Mesodermal cell (in vitro differentiated cells): ENCODE measurements at regions not wholly inside any gene's neighbourhood (a gene's known extent, or its start where the extent isn't known, plus 50 kb on each side); places are given as distances from the start of the nearest gene placed in this dataset.
"Not testable (repeated sequence)": the region's sequence is repeated elsewhere in the genome, so short reads cannot be mapped to it uniquely, and the experiment has no call there.

Experiments used
- H3K27ac ChIP-seq: 2 replicates; pipeline ENCODE4 v1.7.0; 2013; ENCODE audit warnings: mild to moderate bottlenecking, low read depth, low read length, moderate library complexity; ENCODE audit not compliant: severe bottlenecking
- H3K36me3 ChIP-seq: 2 replicates; pipeline ENCODE4 v1.7.1; 2013; ENCODE audit warnings: mild to moderate bottlenecking, low read length, moderate library complexity; ENCODE audit not compliant: control insufficient read depth, insufficient read depth
- H3K4me1 ChIP-seq: one replicate; pipeline ENCODE4 v1.7.1; 2013; ENCODE audit warnings: mild to moderate bottlenecking, low read length; ENCODE audit not compliant: insufficient read depth, control insufficient read depth, poor library complexity, severe bottlenecking
- H3K4me3 ChIP-seq: 2 replicates; pipeline ENCODE4 v1.7.0; 2013; ENCODE audit warnings: low read length, control low read depth, mild to moderate bottlenecking; ENCODE audit not compliant: insufficient read depth, poor library complexity, severe bottlenecking; ENCODE audit errors: extremely low read depth
- H3K9me3 ChIP-seq: 2 replicates; pipeline ENCODE4 v1.7.1; 2013; ENCODE audit warnings: mild to moderate bottlenecking, low read length, moderate library complexity; ENCODE audit not compliant: control insufficient read depth
- WGBS, 2 experiments: methylation state at CpG; one replicate each; pipeline ENCODE4 v1.1.5; 2013; ENCODE audit warnings: missing lambda C conversion rate in 2 of 2; ENCODE audit not compliant: insufficient coverage in 2 of 2; 5-methylcytosine and 5-hydroxymethylcytosine counted together

DNA sequence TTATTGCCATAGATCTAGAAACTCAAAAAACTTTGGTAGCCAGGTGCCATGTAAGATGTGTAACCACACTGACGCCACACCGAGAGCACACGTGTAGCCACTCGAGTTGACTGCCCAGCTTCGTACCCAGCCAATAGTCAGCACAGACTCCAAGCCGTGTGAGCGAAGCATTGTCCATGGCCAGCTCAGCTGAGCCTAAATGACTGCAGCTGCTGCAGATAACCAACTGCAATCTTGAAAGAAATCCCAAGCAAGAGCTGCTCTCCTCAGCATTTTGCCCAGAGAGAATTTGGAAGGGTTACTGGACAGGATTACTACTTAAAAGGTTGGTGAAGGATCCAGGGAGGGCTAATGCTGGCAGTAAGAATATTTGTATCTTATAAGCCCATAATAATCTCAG is 193.0 kb upstream of the THRB start:
- 92 to 96% methylated on average over 7 of the region's 7 CpGs for WGBS, 2 experiments
- Histone ChIP-seq H3K27ac (no peak overlapping the region), H3K9me3 (no peaks in the 10 kb centered on the region), H3K4me1 (peaks cover 10% of the 10 kb centered on the region), H3K4me3 (no peak overlapping the region), H3K36me3 (no peaks in the 10 kb centered on the region)

DNA sequence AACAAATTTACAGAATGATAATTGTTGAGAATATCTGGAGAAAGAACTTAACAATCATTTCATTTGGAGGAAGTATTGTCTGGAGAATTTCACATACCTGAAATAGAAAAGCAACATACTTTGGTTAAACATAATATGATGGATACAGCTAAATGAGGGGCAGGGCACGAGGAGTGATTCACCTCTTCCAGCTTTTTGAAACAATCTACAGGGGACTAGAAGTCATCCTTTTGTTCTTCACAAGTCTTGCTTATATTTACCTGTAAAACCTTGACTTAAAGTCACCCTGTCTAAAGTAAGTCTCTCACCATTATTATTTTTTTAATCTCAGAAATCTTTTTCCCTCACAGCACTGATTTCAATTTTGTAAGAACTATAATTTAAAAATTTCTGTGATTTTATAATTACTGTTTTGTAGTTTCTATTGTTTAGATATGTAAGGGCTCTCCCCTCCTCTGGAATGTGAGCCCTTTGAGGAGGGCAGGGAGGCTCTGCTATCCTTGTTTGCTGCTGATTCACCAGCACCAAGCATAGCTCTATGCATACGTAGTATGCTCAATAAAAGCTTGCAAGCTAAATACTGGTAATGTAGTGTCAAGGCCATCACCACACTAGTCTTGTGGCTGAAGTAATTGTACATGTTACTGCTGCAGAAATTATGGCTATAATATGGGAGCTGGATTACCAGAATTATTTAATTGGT is 193.9 kb upstream of the THRB start:
- Histone ChIP-seq H3K4me1 (peaks cover 10% of the 10 kb centered on the region), H3K36me3 (no peaks in the 10 kb centered on the region), H3K27ac (no peak overlapping the region), H3K4me3 (no peak overlapping the region), H3K9me3 (no peaks in the 10 kb centered on the region)
- 20% methylated on average over 1 of the region's 2 CpGs; no CpG with 5 or more reads in 1 of the 2 experiments for WGBS, 2 experiments

DNA sequence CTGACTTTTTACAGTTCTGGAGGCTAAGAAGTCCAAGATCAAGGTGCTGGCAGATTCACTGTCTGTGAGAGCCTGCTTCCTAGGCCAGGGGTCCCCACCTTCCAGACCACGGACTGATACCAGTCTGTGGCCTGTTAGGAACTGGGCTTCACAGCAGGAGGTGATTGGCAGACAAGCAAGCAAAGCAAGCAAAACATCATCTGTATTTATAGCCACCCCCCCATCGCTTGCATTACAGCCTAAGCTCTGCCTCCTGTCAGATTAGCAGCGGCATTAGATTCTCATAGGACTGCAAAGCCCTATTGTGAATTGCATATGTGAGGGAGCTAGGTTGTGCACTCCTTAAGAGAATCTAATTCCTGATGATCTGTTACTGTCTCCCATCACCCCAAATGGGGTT is 194.7 kb upstream of the THRB start:
- Histone ChIP-seq H3K9me3 (no peaks in the 10 kb centered on the region), H3K27ac (no peak overlapping the region)
- 33 to 79% methylated on average over 1 to 3 of the region's 3 CpGs for WGBS, 2 experiments

DNA sequence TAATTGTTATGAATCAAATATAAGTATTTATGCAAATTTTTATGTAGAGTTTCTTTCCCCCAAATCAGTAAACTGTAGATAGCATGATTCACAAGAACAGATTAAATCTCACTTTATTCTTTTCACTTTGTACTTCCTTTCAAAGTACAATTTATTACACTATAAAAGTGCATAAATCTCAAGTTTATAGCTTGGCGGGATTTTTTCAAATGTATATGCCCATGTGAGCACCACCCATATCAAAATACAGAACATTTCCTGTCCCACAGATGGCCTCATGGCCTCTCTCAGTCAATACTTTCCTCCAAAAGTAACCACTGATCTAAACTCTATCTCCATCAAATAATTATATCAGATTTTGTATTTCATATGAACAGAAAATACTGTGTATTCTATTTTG is 196.1 kb upstream of the THRB start:
- Histone ChIP-seq H3K9me3 (no peaks in the 10 kb centered on the region), H3K4me1 (peaks cover 5% of the 10 kb centered on the region), H3K36me3 (no peaks in the 10 kb centered on the region), H3K27ac (no peak overlapping the region), H3K4me3 (no peak overlapping the region)
- 100% methylated on average over 1 of the region's 1 CpG for WGBS, 2 experiments

More for the DNA sequence above, 194.7 kb upstream of the THRB start:
- no peaks in the 10 kb centered on the region for H3K36me3 ChIP-seq
- H3K4me3 ChIP-seq: no peak overlapping the region
- H3K4me1 ChIP-seq: peaks cover 8% of the 10 kb centered on the region

DNA sequence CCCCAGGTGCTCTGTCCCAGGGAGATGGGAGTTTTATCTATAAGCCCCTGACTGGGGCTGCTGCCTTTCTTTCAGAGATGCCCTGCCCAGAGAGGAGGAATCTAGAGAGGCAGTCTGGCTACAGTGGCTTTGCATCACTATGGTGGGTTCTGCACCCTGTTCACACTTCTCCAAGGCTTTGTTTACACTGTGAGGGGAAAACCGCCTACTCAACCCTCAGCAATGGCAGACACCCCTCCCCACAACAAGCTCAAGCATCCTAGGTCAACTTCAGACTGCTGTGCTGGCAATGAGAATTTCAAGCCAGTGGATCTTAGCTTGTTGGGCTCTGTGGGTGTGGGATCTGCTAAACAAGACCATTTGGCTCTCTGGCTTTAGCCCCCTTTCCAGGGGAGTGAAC is 204.4 kb upstream of the THRB start:
- no CpG with 5 or more reads among the region's 1 CpG for WGBS, 2 experiments
- not testable (repeated sequence) for H3K36me3 ChIP-seq, H3K4me1 ChIP-seq, H3K9me3 ChIP-seq, H3K27ac ChIP-seq, H3K4me3 ChIP-seq

DNA sequence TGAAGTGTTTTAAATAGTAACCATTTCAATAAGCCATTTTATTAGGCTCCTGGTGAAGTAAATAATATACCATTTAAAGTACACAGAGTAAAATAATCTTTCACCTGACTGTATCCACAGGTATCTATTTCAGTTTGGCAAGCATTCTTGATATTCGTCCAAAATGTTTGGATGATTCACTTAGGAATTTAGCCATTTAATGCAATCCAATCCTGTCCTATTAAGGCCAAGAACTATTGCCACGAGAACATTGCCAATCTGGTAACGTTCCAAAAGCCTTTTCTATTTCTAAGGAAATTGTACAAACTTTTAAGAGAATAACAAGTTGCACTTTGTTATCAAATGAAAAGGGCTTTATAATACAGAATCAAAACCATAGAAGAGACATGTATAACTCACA is 209.8 kb upstream of the THRB start:
- Histone ChIP-seq H3K27ac (no peak overlapping the region), H3K36me3 (no peaks in the 10 kb centered on the region), H3K9me3 (no peaks in the 10 kb centered on the region), H3K4me1 (no peaks in the 10 kb centered on the region), H3K4me3 (no peak overlapping the region)
- 100% methylated on average over 1 to 3 of the region's 3 CpGs for WGBS, 2 experiments

DNA sequence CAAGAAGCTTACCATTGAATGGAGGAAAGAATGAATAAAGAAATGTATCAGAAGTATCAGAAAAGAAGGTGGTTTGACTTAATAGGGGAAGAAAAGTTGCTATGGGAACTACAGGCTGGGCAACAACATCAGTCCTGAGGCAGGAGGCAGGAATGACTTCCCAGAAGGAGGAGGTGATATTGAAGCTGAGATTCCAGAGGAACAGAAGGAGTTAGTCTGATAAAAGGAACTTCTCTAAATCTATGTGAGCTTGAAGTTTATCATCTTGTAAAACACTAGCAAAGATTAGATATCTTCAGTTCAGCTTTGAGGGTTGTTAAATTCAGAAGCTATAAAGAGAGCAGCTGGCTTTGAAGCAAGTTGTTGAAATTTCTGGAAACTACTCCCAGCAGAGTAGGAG is 213.3 kb upstream of the THRB start:
- H3K9me3 ChIP-seq: no peaks in the 10 kb centered on the region
- H3K4me1 ChIP-seq: no peaks in the 10 kb centered on the region
- H3K4me3 ChIP-seq: no peak overlapping the region
- H3K36me3 ChIP-seq: no peaks in the 10 kb centered on the region
- H3K27ac ChIP-seq: no peak overlapping the region

DNA sequence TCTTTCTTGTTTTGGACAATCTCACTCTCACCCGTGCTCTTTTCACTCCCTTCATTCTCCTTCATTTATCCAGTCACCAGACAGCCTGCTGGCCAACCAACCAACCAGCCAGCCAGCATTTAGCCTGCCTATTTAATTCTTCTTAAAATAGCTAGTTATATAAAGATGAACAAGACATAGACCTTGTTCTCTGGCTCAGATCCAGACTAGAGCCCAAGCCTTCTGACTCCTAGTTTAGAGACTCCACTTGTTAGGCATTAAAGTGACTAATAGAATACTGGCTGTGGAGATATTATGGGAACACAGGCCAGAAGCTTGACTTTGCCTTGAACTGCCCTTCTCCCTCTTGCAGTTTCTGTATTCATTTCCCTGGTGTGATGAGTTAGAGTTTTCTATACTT is 215.3 kb upstream of the THRB start:
- H3K4me3 ChIP-seq: no peak overlapping the region
- H3K4me1 ChIP-seq: no peaks in the 10 kb centered on the region
- 86 to 100% methylated on average over 1 of the region's 1 CpG for WGBS, 2 experiments
- H3K27ac ChIP-seq: no peak overlapping the region
- no peaks in the 10 kb centered on the region for H3K36me3 ChIP-seq
- no peaks in the 10 kb centered on the region for H3K9me3 ChIP-seq

DNA sequence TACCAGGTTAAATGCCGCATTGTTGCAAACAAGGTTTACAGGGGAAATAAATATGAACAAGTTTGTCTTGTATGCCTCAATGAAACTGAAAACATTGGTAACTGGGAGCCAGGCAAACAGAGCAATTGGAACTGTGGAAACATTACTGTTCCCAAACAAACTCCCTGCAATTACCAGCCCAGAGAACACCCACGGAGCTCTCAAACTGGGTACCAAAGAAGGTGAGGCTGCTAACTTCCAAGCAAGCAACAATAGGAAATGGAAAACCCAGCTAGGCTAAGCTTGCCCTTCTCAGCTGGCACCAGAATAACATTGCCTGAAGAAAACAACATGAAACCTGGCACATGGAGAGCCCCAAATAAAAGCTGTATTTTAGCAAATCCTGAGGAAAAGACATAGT is 218.9 kb upstream of the THRB start:
- Histone ChIP-seq H3K4me1 (no peaks in the 10 kb centered on the region), H3K36me3 (no peaks in the 10 kb centered on the region), H3K4me3 (no peak overlapping the region), H3K27ac (no peak overlapping the region), H3K9me3 (no peaks in the 10 kb centered on the region)
- 44 to 67% methylated on average over 1 to 2 of the region's 2 CpGs for WGBS, 2 experiments

DNA sequence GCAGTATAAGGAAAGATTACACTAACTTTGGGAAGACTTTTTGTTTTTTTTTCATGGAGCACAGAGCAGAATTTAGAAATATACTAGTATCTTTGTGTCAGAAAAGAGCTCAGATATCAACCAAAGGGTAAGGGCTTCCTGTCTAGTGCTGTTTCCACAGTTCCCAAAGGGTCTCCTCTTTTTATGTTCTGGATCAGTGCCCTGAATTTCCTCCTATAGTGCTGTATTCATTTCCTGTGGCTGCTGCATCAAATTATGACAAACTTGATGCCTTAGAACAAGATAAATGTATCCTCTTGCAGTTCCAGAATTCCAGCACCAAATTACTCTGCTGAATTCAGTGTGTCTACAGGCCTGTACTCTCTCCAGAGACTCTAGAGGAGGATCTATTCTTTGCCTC is 219.8 kb upstream of the THRB start:
- Histone ChIP-seq H3K4me3 (no peak overlapping the region), H3K9me3 (no peaks in the 10 kb centered on the region), H3K27ac (no peak overlapping the region), H3K36me3 (no peaks in the 10 kb centered on the region), H3K4me1 (no peaks in the 10 kb centered on the region)

DNA sequence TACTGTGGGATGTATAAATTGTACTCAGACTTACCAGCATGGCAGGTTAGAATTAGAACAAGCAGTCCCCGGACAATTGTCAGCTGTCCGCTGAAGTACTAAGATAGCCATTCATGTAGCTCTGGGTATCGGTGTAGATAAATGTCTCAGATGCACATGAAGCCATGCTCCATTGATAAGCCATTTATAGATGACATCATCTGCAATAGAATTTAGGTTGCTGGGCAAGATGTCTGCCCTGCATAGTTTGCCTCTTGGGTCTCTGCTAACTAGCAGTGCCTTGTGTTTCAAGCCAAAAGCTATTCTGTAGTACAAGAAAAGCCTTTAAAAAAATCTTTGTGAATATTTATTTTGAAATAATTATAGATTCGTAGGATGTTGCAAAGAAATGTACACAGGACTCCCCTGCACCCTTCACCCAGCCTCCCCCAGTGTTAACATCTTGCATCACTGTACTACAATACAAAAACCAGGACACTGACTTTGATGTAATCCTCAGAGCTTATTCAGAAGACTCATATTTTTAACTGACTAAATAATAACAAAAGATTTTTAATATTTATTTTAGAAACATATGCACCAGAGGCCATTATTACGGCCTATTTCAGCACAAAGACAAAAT is 220.6 kb upstream of the THRB start:
- Histone ChIP-seq H3K36me3 (no peaks in the 10 kb centered on the region), H3K27ac (no peak overlapping the region), H3K9me3 (no peaks in the 10 kb centered on the region), H3K4me1 (no peaks in the 10 kb centered on the region), H3K4me3 (no peak overlapping the region)
- WGBS, 2 experiments: 71 to 81% methylated on average over 3 of the region's 5 CpGs
